ENCODE measurements at regions not wholly inside any gene's neighbourhood (a gene's known extent, or its start where the extent isn't known, plus 50 kb on each side); places are given as distances from the start of the nearest gene placed in this dataset.
"Not testable (repeated sequence)": the region's sequence is repeated elsewhere in the genome, so short reads cannot be mapped to it uniquely, and the experiment has no call there.

GRCh38 chr1:229897501-229897900 is 169.5 kb upstream of the GALNT2 start:
- Histone ChIP-seq H3K4me2 (peak overlapping the region; percentile 10; the same call in 1 of the 2 replicates), H3K4me3 (no peak overlapping the region), H3K36me3 (no peaks in the 10 kb centered on the region), H3K9ac (no peak overlapping the region), H3K27me3 (no peaks in the 10 kb centered on the region), H3K9me3 (0 out of 2 replicates have a peak, but pooled peaks cover 4% of the 10 kb centered on the region), H3K4me1 (no peaks in the 10 kb centered on the region), H4K20me1 (no peaks in the 10 kb centered on the region), H3K27ac (no peak overlapping the region)
- no peak for TF ChIP-seq Cebpa-rat (IDR thresholded peaks at IDR 0.05)

- no peak for TF ChIP-seq Cebpa-rat (IDR thresholded peaks at IDR 0.05)
- Histone ChIP-seq H4K20me1 (no peaks in the 10 kb centered on the region), H3K27me3 (no peaks in the 10 kb centered on the region), H3K4me2 (no peak overlapping the region), H3K9ac (no peak overlapping the region), H3K36me3 (no peaks in the 10 kb centered on the region), H3K4me3 (no peak overlapping the region), H3K27ac (no peak overlapping the region), H3K4me1 (no peaks in the 10 kb centered on the region), H3K9me3 (0 out of 2 replicates have a peak, but pooled peaks cover 4% of the 10 kb centered on the region)
Measured at GRCh38 chr1:229900220-229900619, 166.8 kb upstream of the GALNT2 start.

- TF ChIP-seq Cebpa-rat (IDR thresholded peaks at IDR 0.05): no peak
- H3K27me3 ChIP-seq: no peaks in the 10 kb centered on the region
- no peak overlapping the region for H3K4me2 ChIP-seq
- H3K9ac ChIP-seq: no peak overlapping the region
- H3K4me3 ChIP-seq: no peak overlapping the region
- H3K36me3 ChIP-seq: no peaks in the 10 kb centered on the region
- H3K9me3 ChIP-seq: 0 out of 2 replicates have a peak, but pooled peaks cover 4% of the 10 kb centered on the region
- no peaks in the 10 kb centered on the region for H4K20me1 ChIP-seq
- no peak overlapping the region for H3K27ac ChIP-seq
- H3K4me1 ChIP-seq: no peaks in the 10 kb centered on the region
Measured at GRCh38 chr1:229905031-229905545, 161.9 kb upstream of the GALNT2 start.

GRCh38 chr1:229905652-229906051 is 161.4 kb upstream of the GALNT2 start:
- Histone ChIP-seq H3K4me1 (no peaks in the 10 kb centered on the region), H3K4me2 (no peak overlapping the region), H3K9me3 (0 out of 2 replicates have a peak, but pooled peaks cover 4% of the 10 kb centered on the region), H3K4me3 (no peak overlapping the region), H3K27ac (no peak overlapping the region), H4K20me1 (no peaks in the 10 kb centered on the region), H3K36me3 (no peaks in the 10 kb centered on the region), H3K9ac (no peak overlapping the region), H3K27me3 (no peaks in the 10 kb centered on the region)
- no peak for TF ChIP-seq Cebpa-rat (IDR thresholded peaks at IDR 0.05)

- no peak overlapping the region for H3K4me3 ChIP-seq
- no peaks in the 10 kb centered on the region for H4K20me1 ChIP-seq
- H3K36me3 ChIP-seq: no peaks in the 10 kb centered on the region
- H3K4me1 ChIP-seq: no peaks in the 10 kb centered on the region
- no peaks in the 10 kb centered on the region for H3K9me3 ChIP-seq
- no peak for TF ChIP-seq Cebpa-rat (IDR thresholded peaks at IDR 0.05)
- H3K27me3 ChIP-seq: no peaks in the 10 kb centered on the region
- H3K9ac ChIP-seq: no peak overlapping the region
- no peak overlapping the region for H3K27ac ChIP-seq
- H3K4me2 ChIP-seq: no peak overlapping the region
Measured at GRCh38 chr1:229907884-229908638, 159.0 kb upstream of the GALNT2 start.

GRCh38 chr1:229908689-229909088 is 158.3 kb upstream of the GALNT2 start:
- H3K27ac ChIP-seq: no peak overlapping the region
- no peak overlapping the region for H3K4me3 ChIP-seq
- H3K9ac ChIP-seq: no peak overlapping the region
- no peaks in the 10 kb centered on the region for H3K36me3 ChIP-seq
- H3K4me1 ChIP-seq: no peaks in the 10 kb centered on the region
- H3K9me3 ChIP-seq: no peaks in the 10 kb centered on the region
- no peaks in the 10 kb centered on the region for H4K20me1 ChIP-seq
- TF ChIP-seq Cebpa-rat (IDR thresholded peaks at IDR 0.05): no peak
- no peak overlapping the region for H3K4me2 ChIP-seq
- H3K27me3 ChIP-seq: no peaks in the 10 kb centered on the region

GRCh38 chr1:229913489-229913888 is 153.5 kb upstream of the GALNT2 start:
- H3K27me3 ChIP-seq: no peaks in the 10 kb centered on the region
- no peak overlapping the region for H3K27ac ChIP-seq
- H3K4me1 ChIP-seq: no peaks in the 10 kb centered on the region
- TF ChIP-seq Cebpa-rat (IDR thresholded peaks at IDR 0.05): no peak
- no peaks in the 10 kb centered on the region for H3K9me3 ChIP-seq
- H3K4me2 ChIP-seq: no peak overlapping the region
- no peaks in the 10 kb centered on the region for H4K20me1 ChIP-seq
- H3K4me3 ChIP-seq: no peak overlapping the region
- no peak overlapping the region for H3K9ac ChIP-seq
- no peaks in the 10 kb centered on the region for H3K36me3 ChIP-seq

- H3K9me3 ChIP-seq: not testable (repeated sequence)
Measured at GRCh38 chr1:229919488-229919887, 147.6 kb upstream of the GALNT2 start.

GRCh38 chr1:229920683-229921082 is 146.4 kb upstream of the GALNT2 start:
- Histone ChIP-seq H3K27ac (no peak overlapping the region), H3K4me3 (no peak overlapping the region), H3K9ac (no peak overlapping the region), H3K4me1 (no peaks in the 10 kb centered on the region), H4K20me1 (no peaks in the 10 kb centered on the region), H3K36me3 (no peaks in the 10 kb centered on the region), H3K27me3 (no peaks in the 10 kb centered on the region), H3K4me2 (no peak overlapping the region), H3K9me3 (no peaks in the 10 kb centered on the region)
- no peak for TF ChIP-seq Cebpa-rat (IDR thresholded peaks at IDR 0.05)

More at GRCh38 chr1:229919488-229919887, 147.6 kb upstream of the GALNT2 start:
- H4K20me1 ChIP-seq, H3K27me3 ChIP-seq, H3K4me1 ChIP-seq, H3K27ac ChIP-seq, H3K4me3 ChIP-seq, H3K4me2 ChIP-seq, H3K36me3 ChIP-seq, H3K9ac ChIP-seq: not testable (repeated sequence)

GRCh38 chr1:229922249-229922648 is 144.8 kb upstream of the GALNT2 start:
- Histone ChIP-seq H3K4me2 (no peak overlapping the region), H3K27me3 (no peaks in the 10 kb centered on the region), H3K9ac (no peak overlapping the region), H4K20me1 (no peaks in the 10 kb centered on the region), H3K36me3 (no peaks in the 10 kb centered on the region), H3K9me3 (no peaks in the 10 kb centered on the region), H3K27ac (no peak overlapping the region), H3K4me1 (no peaks in the 10 kb centered on the region), H3K4me3 (no peak overlapping the region)
- TF ChIP-seq Cebpa-rat (IDR thresholded peaks at IDR 0.05): no peak

Data from BLaER1 (cell line).